A549 (cell line): ENCODE measurements at regions not wholly inside any gene's neighbourhood (a gene's known extent, or its start where the extent isn't known, plus 50 kb on each side); places are given as distances from the start of the nearest gene placed in this dataset.
"Not testable (repeated sequence)": the region's sequence is repeated elsewhere in the genome, so short reads cannot be mapped to it uniquely, and the experiment has no call there.

Experiments used
- HMGXB4 ChIP-seq: fragments of 250-450 bp; sonication (Bioruptor Pico); IDR thresholded peaks from 2 replicates; pipeline ENCODE4 v1.5.0; 2021; ENCODE audit warnings: mild to moderate bottlenecking, moderate library complexity, borderline replicate concordance
- POLR2A ChIP-seq: IDR thresholded peaks from 2 replicates; pipeline ENCODE4 v1.6.1; 2012; ENCODE audit warnings: mild to moderate bottlenecking, low read length
- SMC3 ChIP-seq: fragments of >200 bp; sonication (Bioruptor Twin); formaldehyde crosslinking; IDR thresholded peaks from 3 replicates; pipeline ENCODE4 v1.6.1; 2018; ENCODE audit warnings: inconsistent platforms
- SREBF2 ChIP-seq: fragments of 450-650 bp; IDR thresholded peaks from 2 replicates; pipeline ENCODE4 v1.6.1; 2014; ENCODE audit warnings: mild to moderate bottlenecking, moderate library complexity

DNA sequence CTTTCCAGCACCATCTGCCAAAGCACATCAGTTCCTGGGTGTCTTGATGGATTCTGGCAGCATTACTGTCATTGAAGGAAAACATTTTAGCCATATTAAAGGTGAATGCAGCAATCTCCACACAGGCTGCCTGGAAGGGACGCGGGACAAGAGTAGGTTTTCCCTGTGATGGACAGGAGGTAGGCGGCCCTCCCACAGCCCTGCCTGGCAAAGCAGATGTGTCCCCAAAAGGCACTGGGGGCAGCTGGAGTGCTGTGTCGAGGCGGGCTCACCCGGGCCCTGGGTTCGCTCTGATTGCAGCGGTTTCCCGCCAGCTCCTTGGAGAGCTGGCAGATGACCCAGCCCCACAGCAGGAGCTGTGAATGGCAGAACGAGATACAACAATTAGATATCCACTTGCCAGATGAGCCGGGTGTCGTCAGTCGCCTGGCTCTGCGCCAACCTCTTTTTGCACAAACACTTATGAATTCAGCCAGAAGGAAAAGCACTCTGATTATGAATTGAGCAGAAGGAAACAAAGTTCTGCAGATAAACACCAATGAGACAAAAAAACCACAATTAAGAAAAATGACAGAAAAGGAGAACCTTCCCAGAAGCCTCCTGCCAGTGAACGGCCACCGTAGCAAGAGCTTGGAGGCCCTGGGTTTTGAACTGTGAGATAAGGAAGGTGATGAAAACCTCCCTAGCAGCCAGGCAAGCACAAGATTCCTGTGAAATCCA is 64.9 kb upstream of the ZNF195 start:
- TF ChIP-seq POLR2A; SMC3; HMGXB4 (CRISPR knock-in tag); SREBF2: not testable (repeated sequence)
